ENCODE measurements at regions not wholly inside any gene's neighbourhood (a gene's known extent, or its start where the extent isn't known, plus 50 kb on each side); places are given as distances from the start of the nearest gene placed in this dataset.

GRCh38 chrX:42422961-42423360 is 355.0 kb downstream of the PPP1R2C start:
- TF ChIP-seq CTCF (conservative IDR thresholded peaks at IDR 0.05; ENCODE audit: low read length) (no peak), EZH2phosphoT487 (IDR thresholded peaks at IDR 0.05; ENCODE audit: borderline replicate concordance) (no peak)

All from Loucy (cell line).